C4-2B (cell line): ENCODE measurements at regions not wholly inside any gene's neighbourhood (a gene's known extent, or its start where the extent isn't known, plus 50 kb on each side); places are given as distances from the start of the nearest gene placed in this dataset.

Source experiments
- CTCF ChIP-seq: fragments of 450-650 bp; conservative IDR thresholded peaks from 2 replicates; pipeline ENCODE4 v1.5.1; 2017; ENCODE audit warnings: mild to moderate bottlenecking
- ZFX ChIP-seq: fragments of 450-650 bp; IDR thresholded peaks from 2 replicates; pipeline ENCODE4 v1.6.1; 2017

- no peak for TF ChIP-seq CTCF
- no peak for TF ChIP-seq ZFX
These were observed 441.6 kb downstream of the PLPP3 start for GRCh38 chr1:56137521-56138505.
